IPS-20b (cell line): ENCODE measurements at regions not wholly inside any gene's neighbourhood (a gene's known extent, or its start where the extent isn't known, plus 50 kb on each side); places are given as distances from the start of the nearest gene placed in this dataset.

Experiments
- H3K27ac ChIP-seq: one replicate; pipeline ENCODE4 v1.5.1; 2013; ENCODE audit warnings: low read length
- H3K27me3 ChIP-seq: 2 replicates; pipeline ENCODE4 v1.6.1; 2013; ENCODE audit warnings: mild to moderate bottlenecking, low read length, inconsistent platforms; ENCODE audit not compliant: insufficient read depth
- H3K36me3 ChIP-seq: 2 replicates; pipeline ENCODE4 v1.6.1; 2013; ENCODE audit warnings: low read depth, mild to moderate bottlenecking, inconsistent platforms, low read length, moderate library complexity; ENCODE audit not compliant: insufficient read depth
- H3K4me1 ChIP-seq: 2 replicates; pipeline ENCODE4 v1.6.1; 2013; ENCODE audit warnings: mild to moderate bottlenecking, control low read depth, inconsistent platforms, low read length, moderate library complexity; ENCODE audit not compliant: insufficient read depth
- H3K4me3 ChIP-seq: 2 replicates; pipeline ENCODE4 v1.5.1; 2013; ENCODE audit warnings: mild to moderate bottlenecking, low read length, inconsistent platforms
- H3K9ac ChIP-seq: 2 replicates; pipeline ENCODE4 v1.6.1; 2013; ENCODE audit warnings: low read depth, mild to moderate bottlenecking, inconsistent platforms, low read length, moderate library complexity
- H3K9me3 ChIP-seq: 2 replicates; pipeline ENCODE4 v1.6.1; 2013; ENCODE audit warnings: mild to moderate bottlenecking, low read depth, low read length, inconsistent platforms; ENCODE audit not compliant: insufficient read depth

- Histone ChIP-seq H3K27me3 (no peaks in the 10 kb centered on the region), H3K9ac (no peak overlapping the region), H3K4me3 (no peak overlapping the region), H3K9me3 (no peaks in the 10 kb centered on the region), H3K4me1 (no peaks in the 10 kb centered on the region), H3K27ac (no peak overlapping the region), H3K36me3 (no peaks in the 10 kb centered on the region)
These were observed 323.7 kb upstream of the HTR2A start for GRCh38 chr13:47220453-47221140.

GRCh38 chr13:47218611-47219010 lies 321.8 kb upstream of the HTR2A start:
- Histone ChIP-seq H3K36me3 (no peaks in the 10 kb centered on the region), H3K9me3 (no peaks in the 10 kb centered on the region), H3K4me1 (peaks cover 2% of the 10 kb centered on the region; the same call in 1 of the 2 replicates), H3K4me3 (no peak overlapping the region), H3K27me3 (no peaks in the 10 kb centered on the region), H3K27ac (no peak overlapping the region), H3K9ac (no peak overlapping the region)

GRCh38 chr13:47216176-47216822 lies 319.4 kb upstream of the HTR2A start:
- H3K27me3 ChIP-seq: no peaks in the 10 kb centered on the region
- H3K4me3 ChIP-seq: no peak overlapping the region
- no peak overlapping the region for H3K9ac ChIP-seq
- no peak overlapping the region for H3K27ac ChIP-seq
- no peaks in the 10 kb centered on the region for H3K36me3 ChIP-seq
- no peaks in the 10 kb centered on the region for H3K9me3 ChIP-seq
- peaks cover 12% of the 10 kb centered on the region for H3K4me1 ChIP-seq

- H3K4me1 ChIP-seq: peaks cover 17% of the 10 kb centered on the region
- H3K4me3 ChIP-seq: no peak overlapping the region
- H3K36me3 ChIP-seq: no peaks in the 10 kb centered on the region
- H3K27ac ChIP-seq: no peak overlapping the region
- no peaks in the 10 kb centered on the region for H3K27me3 ChIP-seq
- no peak overlapping the region for H3K9ac ChIP-seq
- H3K9me3 ChIP-seq: no peaks in the 10 kb centered on the region
These were observed 318.9 kb upstream of the HTR2A start for GRCh38 chr13:47215736-47216135.

- no peaks in the 10 kb centered on the region for H3K9me3 ChIP-seq
- no peak overlapping the region for H3K9ac ChIP-seq
- no peak overlapping the region for H3K4me3 ChIP-seq
- H3K27me3 ChIP-seq: no peaks in the 10 kb centered on the region
- H3K27ac ChIP-seq: no peak overlapping the region
- no peaks in the 10 kb centered on the region for H3K36me3 ChIP-seq
- H3K4me1 ChIP-seq: peaks cover 21% of the 10 kb centered on the region
These were observed 316.2 kb upstream of the HTR2A start for GRCh38 chr13:47213047-47213446.

GRCh38 chr13:47211106-47211505 lies 314.3 kb upstream of the HTR2A start:
- Histone ChIP-seq H3K9me3 (no peaks in the 10 kb centered on the region), H3K27me3 (no peaks in the 10 kb centered on the region), H3K9ac (no peak overlapping the region), H3K4me1 (peaks cover 21% of the 10 kb centered on the region), H3K27ac (no peak overlapping the region), H3K4me3 (no peak overlapping the region), H3K36me3 (no peaks in the 10 kb centered on the region)

- Histone ChIP-seq H3K9me3 (peaks cover 11% of the 10 kb centered on the region; the same call in 1 of the 2 replicates), H3K9ac (no peak overlapping the region), H3K4me1 (peaks cover 8% of the 10 kb centered on the region), H3K36me3 (no peaks in the 10 kb centered on the region), H3K27me3 (no peaks in the 10 kb centered on the region), H3K27ac (no peak overlapping the region), H3K4me3 (no peak overlapping the region)
These were observed 309.3 kb upstream of the HTR2A start for GRCh38 chr13:47206111-47206510.

- no peaks in the 10 kb centered on the region for H3K4me1 ChIP-seq
- H3K9ac ChIP-seq: no peak overlapping the region
These were observed 293.9 kb upstream of the HTR2A start for GRCh38 chr13:47190696-47191305.

GRCh38 chr13:47188802-47189201 lies 291.9 kb upstream of the HTR2A start:
- Histone ChIP-seq H3K9me3 (no peaks in the 10 kb centered on the region), H3K4me1 (no peaks in the 10 kb centered on the region), H3K4me3 (no peak overlapping the region), H3K27ac (no peak overlapping the region), H3K9ac (no peak overlapping the region), H3K27me3 (no peaks in the 10 kb centered on the region), H3K36me3 (no peaks in the 10 kb centered on the region)

More at GRCh38 chr13:47190696-47191305, 293.9 kb upstream of the HTR2A start:
- H3K36me3 ChIP-seq: no peaks in the 10 kb centered on the region
- no peaks in the 10 kb centered on the region for H3K27me3 ChIP-seq
- H3K9me3 ChIP-seq: no peaks in the 10 kb centered on the region
- no peak overlapping the region for H3K27ac ChIP-seq
- H3K4me3 ChIP-seq: no peak overlapping the region

GRCh38 chr13:47186471-47186870 lies 289.6 kb upstream of the HTR2A start:
- no peak overlapping the region for H3K4me3 ChIP-seq
- no peaks in the 10 kb centered on the region for H3K27me3 ChIP-seq
- H3K4me1 ChIP-seq: no peaks in the 10 kb centered on the region
- H3K9ac ChIP-seq: no peak overlapping the region
- no peaks in the 10 kb centered on the region for H3K9me3 ChIP-seq
- H3K27ac ChIP-seq: no peak overlapping the region
- no peaks in the 10 kb centered on the region for H3K36me3 ChIP-seq

- no peak overlapping the region for H3K27ac ChIP-seq
- no peak overlapping the region for H3K4me3 ChIP-seq
- H3K27me3 ChIP-seq: no peaks in the 10 kb centered on the region
- no peaks in the 10 kb centered on the region for H3K4me1 ChIP-seq
- H3K9me3 ChIP-seq: no peaks in the 10 kb centered on the region
- H3K36me3 ChIP-seq: no peaks in the 10 kb centered on the region
- no peak overlapping the region for H3K9ac ChIP-seq
These were observed 287.5 kb upstream of the HTR2A start for GRCh38 chr13:47184321-47184720.

- Histone ChIP-seq H3K9me3 (no peaks in the 10 kb centered on the region), H3K27me3 (no peaks in the 10 kb centered on the region), H3K36me3 (no peaks in the 10 kb centered on the region), H3K4me3 (no peak overlapping the region), H3K9ac (no peak overlapping the region), H3K4me1 (no peaks in the 10 kb centered on the region), H3K27ac (no peak overlapping the region)
These were observed 282.5 kb upstream of the HTR2A start for GRCh38 chr13:47179321-47179720.
